ENCODE measurements at regions not wholly inside any gene's neighbourhood (a gene's known extent, or its start where the extent isn't known, plus 50 kb on each side); places are given as distances from the start of the nearest gene placed in this dataset.

DNA sequence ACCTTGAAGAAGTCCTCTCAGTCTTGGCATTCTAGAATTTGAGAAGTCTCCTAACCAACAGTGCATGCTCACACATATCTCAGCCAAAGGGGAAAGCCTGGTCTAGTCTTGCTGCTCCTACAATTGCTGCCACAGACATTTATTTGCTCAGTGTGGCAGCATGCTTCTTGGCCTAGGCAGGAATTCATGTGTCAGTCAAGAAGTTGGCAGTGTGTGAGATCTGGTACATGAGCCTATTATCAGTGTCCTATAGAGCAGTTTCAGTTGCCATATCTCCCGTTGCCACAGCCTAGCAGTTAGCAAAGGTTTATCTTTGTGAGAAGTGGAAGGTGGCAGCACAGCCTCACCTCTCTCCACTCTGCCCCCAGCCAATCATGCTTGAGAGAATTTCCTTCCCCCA, 176.9 kb upstream of the ARHGEF9 start:
- TF ChIP-seq, protein P1, sequence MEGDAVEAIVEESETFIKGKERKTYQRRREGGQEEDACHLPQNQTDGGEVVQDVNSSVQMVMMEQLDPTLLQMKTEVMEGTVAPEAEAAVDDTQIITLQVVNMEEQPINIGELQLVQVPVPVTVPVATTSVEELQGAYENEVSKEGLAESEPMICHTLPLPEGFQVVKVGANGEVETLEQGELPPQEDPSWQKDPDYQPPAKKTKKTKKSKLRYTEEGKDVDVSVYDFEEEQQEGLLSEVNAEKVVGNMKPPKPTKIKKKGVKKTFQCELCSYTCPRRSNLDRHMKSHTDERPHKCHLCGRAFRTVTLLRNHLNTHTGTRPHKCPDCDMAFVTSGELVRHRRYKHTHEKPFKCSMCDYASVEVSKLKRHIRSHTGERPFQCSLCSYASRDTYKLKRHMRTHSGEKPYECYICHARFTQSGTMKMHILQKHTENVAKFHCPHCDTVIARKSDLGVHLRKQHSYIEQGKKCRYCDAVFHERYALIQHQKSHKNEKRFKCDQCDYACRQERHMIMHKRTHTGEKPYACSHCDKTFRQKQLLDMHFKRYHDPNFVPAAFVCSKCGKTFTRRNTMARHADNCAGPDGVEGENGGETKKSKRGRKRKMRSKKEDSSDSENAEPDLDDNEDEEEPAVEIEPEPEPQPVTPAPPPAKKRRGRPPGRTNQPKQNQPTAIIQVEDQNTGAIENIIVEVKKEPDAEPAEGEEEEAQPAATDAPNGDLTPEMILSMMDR (conservative IDR thresholded peaks at IDR 0.05 in 1 of 2, IDR thresholded peaks at IDR 0.05 in 1 of 2; ENCODE audit: low read depth in 1 of 2, low read length in 2 of 2), result no peak
- TF ChIP-seq EZH2 (IDR thresholded peaks at IDR 0.05; ENCODE audit: low read length, missing control alignments), result no peak
